HepG2 (cell line): ENCODE measurements at regions not wholly inside any gene's neighbourhood (a gene's known extent, or its start where the extent isn't known, plus 50 kb on each side); places are given as distances from the start of the nearest gene placed in this dataset.

Experiments used
- ATAC-seq: fragments of 200-7000 bp; cut with Tn5 transposase; 3 replicates; pipeline ENCODE4 v1.9.1; 2020; ENCODE audit warnings: mild to moderate bottlenecking, moderate library complexity
- BruUV-seq: library from RNA; stranded (reverse); fragments of 400-500 nt; replicated peaks from 2 replicates; lab custom pipeline; 2021; lab: Mats Ljungman, UMichigan
- CTCF ChIA-PET: fragments of 300-600 bp; formaldehyde crosslinking; extraction: SDS; loops from one replicate; lab custom pipeline; 2021; ENCODE audit warnings: low total read pairs, inconsistent platforms, low intra/inter-chr PET ratio; lab: Yijun Ruan, JAX
- POLR2A ChIA-PET: fragments of 350-600 bp; sonication (Branson Sonifier 250); formaldehyde crosslinking; loops from one replicate; lab custom pipeline; 2020; ENCODE audit warnings: antibody characterized with exemption, inconsistent platforms; lab: Yijun Ruan, JAX
- DNase-seq: peaks from one replicate; pipeline ENCODE4 v3.0.0-alpha.2; 2015; ENCODE audit warnings: low spot score
- FAIRE-seq: peaks from 3 replicates; lab custom pipeline; 2011; peaks lifted over from hg19 to GRCh38; lab: Jason Lieb, UNC
- H2AFZ ChIP-seq: one replicate; pipeline ENCODE4 v1.6.1; 2011; ENCODE audit warnings: low read length, inconsistent platforms
- H3K27ac ChIP-seq: fragments of 300-600 bp; 3 replicates; pipeline ENCODE4 v1.8.0; 2011; ENCODE audit warnings: mixed run types, mild to moderate bottlenecking, mixed read lengths, low read length, inconsistent platforms; ENCODE audit not compliant: insufficient read depth; ENCODE audit errors: extremely low read length
- H3K27me3 ChIP-seq, 2 experiments: fragments of 200-600 bp in 1 of 2; 2 replicates in 1 of 2; 3 replicates in 1 of 2; pipeline versions ENCODE4 v1.6.0 to v1.8.0; 2011; ENCODE audit warnings: low read length in 2 of 2, mild to moderate bottlenecking in 2 of 2, moderate library complexity in 2 of 2, inconsistent platforms in 1 of 2; ENCODE audit not compliant: insufficient read depth in 2 of 2, control insufficient read depth in 1 of 2
- H3K36me3 ChIP-seq, 2 experiments: fragments of 200-600 bp in 1 of 2; replicated peaks in 1 of 2; 2 replicates in 1 of 2; 3 replicates in 1 of 2; pipeline versions ENCODE4 v1.5.1 to v1.8.0; 2011; ENCODE audit warnings: low read length in 2 of 2, inconsistent platforms in 1 of 2; ENCODE audit not compliant: insufficient read depth in 2 of 2, control insufficient read depth in 1 of 2
- H3K4me1 ChIP-seq: 2 replicates; pipeline ENCODE4 v1.5.1; 2012; ENCODE audit warnings: low read length, inconsistent platforms; ENCODE audit not compliant: insufficient read depth
- H3K4me2 ChIP-seq: 2 replicates; pipeline ENCODE4 v1.6.0; 2011; ENCODE audit warnings: low read depth, low read length, inconsistent platforms
- H3K4me3 ChIP-seq, 3 experiments: fragments of 200-600 bp in 1 of 3; sonication (generic), shearing (Covaris generic) in 1 of 3; replicated peaks in 1 of 3; 2 replicates each; pipeline ENCODE4 v1.5.1; 2011 to 2016; ENCODE audit warnings: low read length in 3 of 3, inconsistent platforms in 2 of 3, low read depth in 2 of 3, mild to moderate bottlenecking in 2 of 3, control low read depth in 1 of 3, mixed read lengths in 1 of 3; ENCODE audit not compliant: insufficient read depth in 1 of 3
- H3K79me2 ChIP-seq: one replicate; pipeline ENCODE4 v1.6.1; 2011; ENCODE audit warnings: low read length, inconsistent platforms; ENCODE audit not compliant: insufficient read depth
- H3K9ac ChIP-seq: 2 replicates; pipeline ENCODE4 v1.6.0; 2011; ENCODE audit warnings: mild to moderate bottlenecking, low read depth, low read length, inconsistent platforms; ENCODE audit not compliant: insufficient read depth
- H3K9me3 ChIP-seq: 2 replicates; pipeline ENCODE4 v1.5.1; 2012; ENCODE audit warnings: mild to moderate bottlenecking, low read length
- H4K20me1 ChIP-seq: 2 replicates; pipeline ENCODE4 v1.6.0; 2011; ENCODE audit warnings: inconsistent platforms, mild to moderate bottlenecking, low read length, moderate library complexity; ENCODE audit not compliant: insufficient read depth
- ARNT ChIP-seq: fragments of 450-650 bp; IDR thresholded peaks from 2 replicates; pipeline ENCODE4 v1.6.1; 2017
- SRF ChIP-seq: IDR thresholded peaks from 2 replicates; pipeline ENCODE4 v1.6.1; 2011; ENCODE audit warnings: mild to moderate bottlenecking, low read depth, low read length, moderate library complexity
- ZC3H13 ChIP-seq: sonication (generic); formaldehyde crosslinking; IDR thresholded peaks from 2 replicates; pipeline ENCODE4 v1.8.1; 2023; ENCODE audit warnings: mild to moderate bottlenecking, missing genetic modification reagents, moderate library complexity
- ZNF281 ChIP-seq: sonication (generic); formaldehyde crosslinking; IDR thresholded peaks from 2 replicates; pipeline ENCODE4 v1.4.0; 2020; ENCODE audit warnings: missing genetic modification reagents, borderline replicate concordance
- in situ Hi-C: cut with HindIII; loops from 2 replicates; pipeline ENCODE4 v1.10.0; 2017; ENCODE audit warnings: low pct_unique_long_range_greater_than_20kb; ENCODE audit not compliant: extremely low pct_ligation_motif_present
- intact Hi-C: fragments of 100-400 bp; cut with micrococcal nuclease; formaldehyde crosslinking; loops from one replicate; pipeline ENCODE4 v1.10.0; 2022; ENCODE audit not compliant: unreplicated experiment
- TF ChIP-seq, protein P1 (sequence below): IDR thresholded peaks from 2 replicates; pipeline ENCODE4 v1.6.1; 2016; ENCODE audit warnings: low read depth, missing genetic modification reagents, missing compliant biosample characterization
- TF ChIP-seq, protein P2 (sequence below): sonication (generic); formaldehyde crosslinking; IDR thresholded peaks from 2 replicates; pipeline ENCODE4 v1.4.0; 2020; ENCODE audit warnings: mild to moderate bottlenecking, missing genetic modification reagents
- TF ChIP-seq, protein P3 (sequence below): sonication (generic); formaldehyde crosslinking; IDR thresholded peaks from 2 replicates; pipeline ENCODE4 v1.5.0; 2020; ENCODE audit warnings: mild to moderate bottlenecking, missing genetic modification reagents
- TF ChIP-seq, protein P4 (sequence below): sonication (generic); formaldehyde crosslinking; IDR thresholded peaks from 2 replicates; pipeline ENCODE4 v1.4.0; 2020; ENCODE audit warnings: missing genetic modification reagents

- TF ChIP-seq, protein P1, sequence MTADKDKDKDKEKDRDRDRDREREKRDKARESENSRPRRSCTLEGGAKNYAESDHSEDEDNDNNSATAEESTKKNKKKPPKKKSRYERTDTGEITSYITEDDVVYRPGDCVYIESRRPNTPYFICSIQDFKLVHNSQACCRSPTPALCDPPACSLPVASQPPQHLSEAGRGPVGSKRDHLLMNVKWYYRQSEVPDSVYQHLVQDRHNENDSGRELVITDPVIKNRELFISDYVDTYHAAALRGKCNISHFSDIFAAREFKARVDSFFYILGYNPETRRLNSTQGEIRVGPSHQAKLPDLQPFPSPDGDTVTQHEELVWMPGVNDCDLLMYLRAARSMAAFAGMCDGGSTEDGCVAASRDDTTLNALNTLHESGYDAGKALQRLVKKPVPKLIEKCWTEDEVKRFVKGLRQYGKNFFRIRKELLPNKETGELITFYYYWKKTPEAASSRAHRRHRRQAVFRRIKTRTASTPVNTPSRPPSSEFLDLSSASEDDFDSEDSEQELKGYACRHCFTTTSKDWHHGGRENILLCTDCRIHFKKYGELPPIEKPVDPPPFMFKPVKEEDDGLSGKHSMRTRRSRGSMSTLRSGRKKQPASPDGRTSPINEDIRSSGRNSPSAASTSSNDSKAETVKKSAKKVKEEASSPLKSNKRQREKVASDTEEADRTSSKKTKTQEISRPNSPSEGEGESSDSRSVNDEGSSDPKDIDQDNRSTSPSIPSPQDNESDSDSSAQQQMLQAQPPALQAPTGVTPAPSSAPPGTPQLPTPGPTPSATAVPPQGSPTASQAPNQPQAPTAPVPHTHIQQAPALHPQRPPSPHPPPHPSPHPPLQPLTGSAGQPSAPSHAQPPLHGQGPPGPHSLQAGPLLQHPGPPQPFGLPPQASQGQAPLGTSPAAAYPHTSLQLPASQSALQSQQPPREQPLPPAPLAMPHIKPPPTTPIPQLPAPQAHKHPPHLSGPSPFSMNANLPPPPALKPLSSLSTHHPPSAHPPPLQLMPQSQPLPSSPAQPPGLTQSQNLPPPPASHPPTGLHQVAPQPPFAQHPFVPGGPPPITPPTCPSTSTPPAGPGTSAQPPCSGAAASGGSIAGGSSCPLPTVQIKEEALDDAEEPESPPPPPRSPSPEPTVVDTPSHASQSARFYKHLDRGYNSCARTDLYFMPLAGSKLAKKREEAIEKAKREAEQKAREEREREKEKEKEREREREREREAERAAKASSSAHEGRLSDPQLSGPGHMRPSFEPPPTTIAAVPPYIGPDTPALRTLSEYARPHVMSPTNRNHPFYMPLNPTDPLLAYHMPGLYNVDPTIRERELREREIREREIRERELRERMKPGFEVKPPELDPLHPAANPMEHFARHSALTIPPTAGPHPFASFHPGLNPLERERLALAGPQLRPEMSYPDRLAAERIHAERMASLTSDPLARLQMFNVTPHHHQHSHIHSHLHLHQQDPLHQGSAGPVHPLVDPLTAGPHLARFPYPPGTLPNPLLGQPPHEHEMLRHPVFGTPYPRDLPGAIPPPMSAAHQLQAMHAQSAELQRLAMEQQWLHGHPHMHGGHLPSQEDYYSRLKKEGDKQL (CRISPR knock-in tag) = no peak
- TF ChIP-seq, protein P2, sequence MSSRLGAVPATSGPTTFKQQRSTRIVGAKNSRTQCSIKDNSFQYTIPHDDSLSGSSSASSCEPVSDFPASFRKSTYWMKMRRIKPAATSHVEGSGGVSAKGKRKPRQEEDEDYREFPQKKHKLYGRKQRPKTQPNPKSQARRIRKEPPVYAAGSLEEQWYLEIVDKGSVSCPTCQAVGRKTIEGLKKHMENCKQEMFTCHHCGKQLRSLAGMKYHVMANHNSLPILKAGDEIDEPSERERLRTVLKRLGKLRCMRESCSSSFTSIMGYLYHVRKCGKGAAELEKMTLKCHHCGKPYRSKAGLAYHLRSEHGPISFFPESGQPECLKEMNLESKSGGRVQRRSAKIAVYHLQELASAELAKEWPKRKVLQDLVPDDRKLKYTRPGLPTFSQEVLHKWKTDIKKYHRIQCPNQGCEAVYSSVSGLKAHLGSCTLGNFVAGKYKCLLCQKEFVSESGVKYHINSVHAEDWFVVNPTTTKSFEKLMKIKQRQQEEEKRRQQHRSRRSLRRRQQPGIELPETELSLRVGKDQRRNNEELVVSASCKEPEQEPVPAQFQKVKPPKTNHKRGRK (CRISPR knock-in tag) = no peak
- TF ChIP-seq SRF = no peak
- TF ChIP-seq, all 625 proteins: peak for 0
These were observed 688.6 kb downstream of the JRKL start (continued) for GRCh38 chr11:97078443-97078842.

- BruUV-seq = no TSS peak
- DNase-seq = no peak
- Histone ChIP-seq H3K4me3 (no peak overlapping the region), H3K36me3 (no peaks in the 10 kb centered on the region), H3K9me3 (peaks cover 7% of the 10 kb centered on the region; the same call in 1 of the 2 replicates), H2AFZ (no peak overlapping the region), H3K9ac (no peak overlapping the region), H3K79me2 (no peaks in the 10 kb centered on the region), H3K27me3 (no peaks in the 10 kb centered on the region), H4K20me1 (no peaks in the 10 kb centered on the region), H3K27ac (no peak overlapping the region), H3K4me1 (no peaks in the 10 kb centered on the region), H3K4me2 (no peak overlapping the region)
- TF ChIP-seq ZNF281 (CRISPR knock-in tag) (no peak), ZC3H13 (CRISPR knock-in tag) (no peak), ARNT (no peak)
- TF ChIP-seq, protein P3, sequence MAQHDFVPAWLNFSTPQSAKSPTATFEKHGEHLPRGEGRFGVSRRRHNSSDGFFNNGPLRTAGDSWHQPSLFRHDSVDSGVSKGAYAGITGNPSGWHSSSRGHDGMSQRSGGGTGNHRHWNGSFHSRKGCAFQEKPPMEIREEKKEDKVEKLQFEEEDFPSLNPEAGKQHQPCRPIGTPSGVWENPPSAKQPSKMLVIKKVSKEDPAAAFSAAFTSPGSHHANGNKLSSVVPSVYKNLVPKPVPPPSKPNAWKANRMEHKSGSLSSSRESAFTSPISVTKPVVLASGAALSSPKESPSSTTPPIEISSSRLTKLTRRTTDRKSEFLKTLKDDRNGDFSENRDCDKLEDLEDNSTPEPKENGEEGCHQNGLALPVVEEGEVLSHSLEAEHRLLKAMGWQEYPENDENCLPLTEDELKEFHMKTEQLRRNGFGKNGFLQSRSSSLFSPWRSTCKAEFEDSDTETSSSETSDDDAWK (CRISPR knock-in tag) = no peak
- TF ChIP-seq, protein P4, sequence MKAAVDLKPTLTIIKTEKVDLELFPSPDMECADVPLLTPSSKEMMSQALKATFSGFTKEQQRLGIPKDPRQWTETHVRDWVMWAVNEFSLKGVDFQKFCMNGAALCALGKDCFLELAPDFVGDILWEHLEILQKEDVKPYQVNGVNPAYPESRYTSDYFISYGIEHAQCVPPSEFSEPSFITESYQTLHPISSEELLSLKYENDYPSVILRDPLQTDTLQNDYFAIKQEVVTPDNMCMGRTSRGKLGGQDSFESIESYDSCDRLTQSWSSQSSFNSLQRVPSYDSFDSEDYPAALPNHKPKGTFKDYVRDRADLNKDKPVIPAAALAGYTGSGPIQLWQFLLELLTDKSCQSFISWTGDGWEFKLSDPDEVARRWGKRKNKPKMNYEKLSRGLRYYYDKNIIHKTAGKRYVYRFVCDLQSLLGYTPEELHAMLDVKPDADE (CRISPR knock-in tag) = no peak
- POLR2A ChIA-PET = no interaction called here
- in situ Hi-C loops = no loop called here
- FAIRE-seq = no peak
- CTCF ChIA-PET = no interaction called here
- no peak for ATAC-seq
- intact Hi-C loops = no loop called here
These were observed 689.4 kb downstream of the JRKL start for GRCh38 chr11:97079244-97079643.
